Ishikawa (cell line): ENCODE measurements at regions not wholly inside any gene's neighbourhood (a gene's known extent, or its start where the extent isn't known, plus 50 kb on each side); places are given as distances from the start of the nearest gene placed in this dataset.

Experiments
- EP300 ChIP-seq: IDR thresholded peaks from 2 replicates; pipeline ENCODE4 v1.6.1; 2012; ENCODE audit warnings: borderline replicate concordance
- TEAD4 ChIP-seq: IDR thresholded peaks from 2 replicates; pipeline ENCODE4 v1.6.1; 2012

DNA sequence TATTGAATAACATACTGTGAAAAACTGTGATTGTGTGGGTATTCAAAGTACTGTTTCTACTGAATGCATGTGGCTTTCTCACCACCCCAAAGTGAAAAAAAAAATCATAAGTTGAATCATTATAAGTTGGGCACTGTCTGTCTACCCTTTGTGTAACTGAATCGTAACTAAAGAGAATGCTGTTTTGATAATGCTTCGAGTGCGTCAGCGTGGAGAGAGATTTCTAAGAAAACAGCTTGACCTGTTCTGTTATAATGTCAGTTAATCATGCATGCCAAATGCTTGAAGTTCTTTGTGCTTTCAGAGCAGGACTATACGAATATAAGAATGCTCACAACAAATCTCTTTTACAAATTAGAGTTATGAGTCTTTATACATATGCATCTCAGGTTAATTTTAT is 148.8 kb upstream of the SGCD start:
- TF ChIP-seq EP300 = no peak
- TF ChIP-seq TEAD4 = no peak
